ENCODE measurements at regions not wholly inside any gene's neighbourhood (a gene's known extent, or its start where the extent isn't known, plus 50 kb on each side); places are given as distances from the start of the nearest gene placed in this dataset.
A peak's percentile ranks its signal among the peaks of the same experiment; 100 is the strongest.

DNA sequence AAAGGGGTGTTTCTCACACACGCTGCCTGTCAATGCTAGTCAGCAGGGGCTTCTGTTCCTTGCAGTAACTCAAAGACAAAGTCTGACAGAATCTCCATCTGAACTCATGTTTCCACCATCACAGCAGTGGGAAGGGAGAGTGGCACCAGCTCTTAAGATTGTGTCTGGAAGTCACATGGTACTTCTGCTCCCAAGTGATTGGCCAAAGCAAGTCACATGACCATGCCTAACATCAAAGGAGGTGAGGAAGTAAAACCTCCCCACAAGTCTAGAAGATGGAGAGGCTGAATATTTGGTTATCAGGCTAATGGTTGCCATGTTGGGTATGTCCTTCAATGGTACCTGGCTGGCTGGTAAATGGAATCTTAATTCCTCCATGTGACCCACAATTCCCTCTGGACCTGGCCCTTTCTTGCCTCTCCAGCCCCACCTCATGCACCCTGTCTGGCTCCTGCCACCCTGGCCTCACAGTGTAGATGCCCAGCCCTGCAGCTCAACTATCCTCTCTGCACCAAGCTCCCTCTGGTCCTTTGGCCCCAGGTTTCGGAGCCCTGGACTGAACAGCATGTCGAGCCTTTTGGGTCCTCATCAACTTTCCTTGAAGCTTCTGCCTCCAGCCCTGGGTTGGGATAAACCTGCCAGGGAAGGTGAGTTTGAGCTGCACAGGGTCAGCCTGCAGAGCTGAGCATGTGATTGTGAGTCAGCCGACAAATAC, 51.0 kb upstream of the PMEPA1 start:
- H3K4me1 ChIP-seq (replicated peaks in 1 of 4; ENCODE audit: control insufficient read depth in 3 of 4, insufficient read depth in 4 of 4, low read length in 3 of 4): no peaks in the 10 kb centered on the region
- H3K18ac ChIP-seq (ENCODE audit: extremely low read depth, low read length): no peak overlapping the region
- ChIA-PET POLR2A (ENCODE audit: partially characterized antibody) (interaction anchor here (0.5 to 1.8 kb wide), 3 partner anchors 48 to 67 kb away, joined by 3 to 6 read pairs (median 4); partner anchors contain the start of gene PMEPA1), CTCF (ENCODE audit: partially characterized antibody) (interaction anchor here (0.5 to 1.1 kb wide), 4 partner anchors 9 to 69 kb away, joined by 3 to 5 read pairs (median 3); no protein-coding TSS in a partner anchor)
- no peak overlapping the region for H3K4me2 ChIP-seq (ENCODE audit: insufficient read depth in 1 of 2, low read depth in 2 of 2, low read length in 2 of 2)
- H3K23ac ChIP-seq (ENCODE audit: insufficient read length): no peak overlapping the region
- H3K9me3 ChIP-seq (ENCODE audit: insufficient read depth in 2 of 2, low read depth in 1 of 2, low read length in 1 of 2): peaks cover 0 to 4% of the 10 kb centered on the region in 2 experiments; a peak in 3 of 4 replicates
- TF ChIP-seq RXRA (IDR thresholded peaks at IDR 0.05; ENCODE audit: insufficient read depth, low read depth, low read length): no peak
- no peak for TF ChIP-seq SIN3A (conservative IDR thresholded peaks at IDR 0.05 in 1 of 2, IDR thresholded peaks at IDR 0.05 in 1 of 2; ENCODE audit: low read depth in 1 of 2, low read length in 2 of 2)
- TF ChIP-seq CBX8 (IDR thresholded peaks at IDR 0.05; ENCODE audit: borderline replicate concordance, low read depth, low read length): no peak
- no peak for TF ChIP-seq SP4 (IDR thresholded peaks at IDR 0.05; ENCODE audit: low read length)
- no peak overlapping the region for H4K5ac ChIP-seq (ENCODE audit: insufficient read length, low read depth, low read length)
- 96% methylated on average over 4 of the region's 4 CpGs; no CpG with 5 or more reads in 1 of the 2 experiments for WGBS, 2 experiments (ENCODE audit: extremely low coverage in 1 of 2, insufficient coverage in 1 of 2, insufficient read length in 1 of 2, insufficient replicate concordance in 2 of 2, low coverage in 1 of 2, low lambda C conversion rate in 2 of 2, missing lambda C conversion rate in 1 of 2)
- FAIRE-seq: no peak
- H3K27me3 ChIP-seq (replicated peaks in 1 of 4; ENCODE audit: control insufficient read depth in 3 of 4, extremely low read depth in 1 of 4, insufficient read depth in 3 of 4, low read length in 3 of 4): no peaks in the 10 kb centered on the region
- H4K20me1 ChIP-seq (replicated peaks in 1 of 2; ENCODE audit: control insufficient read depth in 1 of 2, insufficient read depth in 2 of 2, low read length in 2 of 2): no peaks in the 10 kb centered on the region
- H3K9ac ChIP-seq (replicated peaks in 1 of 4; ENCODE audit: extremely low read depth in 1 of 4, low read depth in 3 of 4, low read length in 3 of 4): no peak overlapping the region
- H3K14ac ChIP-seq (ENCODE audit: insufficient read length): no peak overlapping the region
- H3K27ac ChIP-seq (ENCODE audit: low read depth, low read length): no peak overlapping the region
- no peak overlapping the region for H3K4ac ChIP-seq (replicated peaks; ENCODE audit: insufficient read length, low read depth, low read length)
- no peak overlapping the region for H2BK20ac ChIP-seq (ENCODE audit: low read length)
- H2AFZ ChIP-seq (ENCODE audit: low read length): no peak overlapping the region
- no peak for DNase-seq (ENCODE audit: low read depth in 1 of 2, low spot score in 2 of 2)
- H3K79me2 ChIP-seq (ENCODE audit: control insufficient read depth in 1 of 2, insufficient read depth in 2 of 2, low read length in 2 of 2): no peaks in the 10 kb centered on the region
- no peak overlapping the region for H2AK5ac ChIP-seq (ENCODE audit: low read depth, low read length)
- no peak overlapping the region for H3K4me3 ChIP-seq (ENCODE audit: extremely low read depth in 1 of 4, insufficient read depth in 2 of 4, low read depth in 3 of 4, low read length in 4 of 4)
- no peaks in the 10 kb centered on the region for H3K23me2 ChIP-seq (ENCODE audit: low read depth, low read length)
- no peak overlapping the region for H3K56ac ChIP-seq (replicated peaks; ENCODE audit: insufficient read length, low read depth, low read length)
- H2BK12ac ChIP-seq (ENCODE audit: low read depth, low read length): no peak overlapping the region; the same call in 1 of the 2 replicates
- H4K91ac ChIP-seq (replicated peaks; ENCODE audit: insufficient read length, low read length): no peak overlapping the region
- no peaks in the 10 kb centered on the region for H3K79me1 ChIP-seq (ENCODE audit: low read depth, low read length)
- H2BK120ac ChIP-seq (replicated peaks; ENCODE audit: low read depth, low read length): no peak overlapping the region
- peak overlapping the region; percentile 9; the same call in 1 of the 2 replicates for H4K8ac ChIP-seq (ENCODE audit: extremely low read depth, insufficient read depth, low read length)
- no peak overlapping the region for H2BK15ac ChIP-seq (ENCODE audit: low read length)
- H2BK5ac ChIP-seq (ENCODE audit: low read depth, low read length): no peak overlapping the region
- H3K36me3 ChIP-seq (ENCODE audit: control insufficient read depth in 2 of 4, insufficient read depth in 4 of 4, low read length in 3 of 4): no peaks in the 10 kb centered on the region

Data from H1 (cell line).